AG04450 (cell line): ENCODE measurements at regions not wholly inside any gene's neighbourhood (a gene's known extent, or its start where the extent isn't known, plus 50 kb on each side); places are given as distances from the start of the nearest gene placed in this dataset.

ENCODE experiments used
- CTCF ChIA-PET: fragments of 300-600, 350-600 bp; formaldehyde crosslinking; extraction: SDS; loops from one replicate; lab custom pipeline; 2022; ENCODE audit warnings: antibody characterized with exemption, inconsistent platforms; lab: Charles Lee
- POLR2A ChIA-PET: fragments of 350-600 bp; formaldehyde crosslinking; extraction: SDS; loops from one replicate; lab custom pipeline; 2021; ENCODE audit warnings: antibody characterized with exemption, inconsistent platforms; lab: Yijun Ruan, JAX
- DNase-seq: peaks from one replicate; pipeline ENCODE4 v3.0.0-alpha.2; 2011; ENCODE audit warnings: low read depth, low spot score
- H3K27ac ChIP-seq: one replicate; pipeline ENCODE4 v1.5.1; 2012; ENCODE audit warnings: low read depth, low read length, control low read depth
- H3K27me3 ChIP-seq: one replicate; pipeline ENCODE4 v1.6.0; 2012; ENCODE audit warnings: low read length; ENCODE audit not compliant: control insufficient read depth, insufficient read depth
- H3K4me3 ChIP-seq: 2 replicates; pipeline ENCODE4 v1.5.1; 2011; ENCODE audit warnings: mild to moderate bottlenecking, low read depth, low read length, control low read depth
- H3K9me3 ChIP-seq: 2 replicates; pipeline ENCODE4 v1.5.1; 2012; ENCODE audit warnings: low read length; ENCODE audit not compliant: control insufficient read depth, insufficient read depth
- CTCF ChIP-seq: IDR thresholded peaks from 2 replicates; pipeline ENCODE4 v1.5.1; 2011; ENCODE audit warnings: low read depth, low read length, control low read depth, inconsistent platforms

DNA sequence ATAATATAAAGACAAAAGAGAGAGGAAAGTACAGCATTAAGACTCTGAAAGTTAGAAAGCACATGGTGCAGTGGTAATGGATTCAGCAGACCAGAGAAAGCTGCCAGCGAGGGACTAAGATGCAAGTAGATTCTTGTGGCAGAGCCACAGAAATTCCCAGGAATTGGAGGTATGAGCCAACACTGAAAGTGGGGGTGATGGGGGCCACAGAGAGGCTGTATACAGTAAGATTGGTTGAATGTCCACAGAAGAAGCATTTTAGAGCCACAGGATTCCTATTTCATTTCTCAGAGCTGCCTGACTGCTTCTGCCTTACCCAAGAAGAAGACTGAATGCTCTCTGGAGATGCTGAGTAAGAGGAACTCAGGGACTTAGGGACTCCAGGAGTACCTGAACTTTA lies 295.0 kb downstream of the LMO7 start:
- POLR2A ChIA-PET: no interaction called here
- no peak for TF ChIP-seq CTCF
- Histone ChIP-seq H3K27me3 (no peaks in the 10 kb centered on the region), H3K9me3 (no peaks in the 10 kb centered on the region), H3K27ac (no peak overlapping the region), H3K4me3 (no peak overlapping the region)
- no peak for DNase-seq
- CTCF ChIA-PET: interaction anchor here (0.6 kb wide), 1 partner anchor 233 kb away, joined by 3 read pairs; no protein-coding TSS in a partner anchor

- no peaks in the 10 kb centered on the region for H3K27me3 ChIP-seq
- ChIA-PET CTCF (no interaction called here), POLR2A (no interaction called here)
- no peak overlapping the region for H3K27ac ChIP-seq
- H3K4me3 ChIP-seq: no peak overlapping the region
- no peak for TF ChIP-seq CTCF
- no peaks in the 10 kb centered on the region for H3K9me3 ChIP-seq
- no peak for DNase-seq
Measured at GRCh38 chr13:75929076-75929475, 292.9 kb downstream of the LMO7 start.

GRCh38 chr13:75927183-75927669 lies 291.1 kb downstream of the LMO7 start:
- Histone ChIP-seq H3K27ac (no peak overlapping the region), H3K27me3 (no peaks in the 10 kb centered on the region), H3K4me3 (no peak overlapping the region), H3K9me3 (no peaks in the 10 kb centered on the region)
- no peak for DNase-seq
- ChIA-PET POLR2A (no interaction called here), CTCF (no interaction called here)
- TF ChIP-seq CTCF: no peak

- ChIA-PET POLR2A (no interaction called here), CTCF (no interaction called here)
- Histone ChIP-seq H3K27ac (no peak overlapping the region), H3K9me3 (no peaks in the 10 kb centered on the region), H3K27me3 (no peaks in the 10 kb centered on the region), H3K4me3 (no peak overlapping the region)
- TF ChIP-seq CTCF: no peak
- no peak for DNase-seq
Measured at GRCh38 chr13:75920536-75920935, 284.4 kb downstream of the LMO7 start.

DNA sequence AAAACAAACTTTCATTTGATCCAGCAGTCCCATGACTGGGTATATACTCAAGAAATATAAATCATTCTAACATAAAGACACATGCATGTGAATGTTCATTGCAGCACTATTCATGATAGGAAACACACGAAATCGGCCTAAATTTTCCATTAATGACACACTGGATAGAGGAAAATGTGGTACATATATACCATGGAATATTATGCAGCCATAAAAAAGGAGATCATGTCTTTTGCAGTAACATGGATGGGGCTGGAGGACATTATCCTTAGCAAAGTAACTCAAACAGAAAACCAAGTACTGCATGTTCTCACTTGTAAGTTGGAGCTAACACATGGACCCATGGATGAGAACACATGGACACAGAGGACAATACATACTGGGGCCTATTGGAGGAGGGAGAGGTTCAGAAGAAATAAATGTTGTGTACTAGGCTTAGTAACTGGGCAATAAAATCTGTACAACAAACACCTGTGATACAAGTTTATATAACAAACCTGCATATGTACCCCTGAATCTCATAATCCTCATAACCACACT lies 283.6 kb downstream of the LMO7 start:
- ChIA-PET POLR2A (no interaction called here), CTCF (no interaction called here)
- Histone ChIP-seq H3K9me3 (no peaks in the 10 kb centered on the region), H3K4me3 (no peak overlapping the region), H3K27ac (no peak overlapping the region), H3K27me3 (no peaks in the 10 kb centered on the region)
- DNase-seq: no peak
- no peak for TF ChIP-seq CTCF
